NCI-H69 (cell line): ENCODE measurements at regions not wholly inside any gene's neighbourhood (a gene's known extent, or its start where the extent isn't known, plus 50 kb on each side); places are given as distances from the start of the nearest gene placed in this dataset.

Experiments
- DNase-seq: peaks from one replicate; lab custom pipeline; 2025; lab: John Stamatoyannopoulos, UW

GRCh38 chr13:40075281-40075680 is 419.8 kb downstream of the COG6 start:
- no peak for DNase-seq

- no peak for DNase-seq
Observed at GRCh38 chr13:40076765-40077362, 421.4 kb downstream of the COG6 start.

- no peak for DNase-seq
Observed at GRCh38 chr13:40077396-40078027, 422.1 kb downstream of the COG6 start.

GRCh38 chr13:40079721-40080120 is 424.3 kb downstream of the COG6 start:
- DNase-seq = no peak

GRCh38 chr13:40080676-40081075 is 425.2 kb downstream of the COG6 start:
- no peak for DNase-seq

GRCh38 chr13:40082639-40083038 is 427.2 kb downstream of the COG6 start:
- DNase-seq = no peak

- DNase-seq = no peak
Observed at GRCh38 chr13:40083841-40084240, 428.4 kb downstream of the COG6 start.

- no peak for DNase-seq
Observed at GRCh38 chr13:40084934-40085333, 429.5 kb downstream of the COG6 start.

GRCh38 chr13:40087091-40088002 is 431.9 kb downstream of the COG6 start:
- peak; percentile 41 for DNase-seq

GRCh38 chr13:40094056-40094455 is 438.6 kb downstream of the COG6 start:
- DNase-seq = no peak

GRCh38 chr13:40095695-40096356 is 440.4 kb downstream of the COG6 start:
- no peak for DNase-seq

- no peak for DNase-seq
Observed at GRCh38 chr13:40096357-40096901, 441.0 kb downstream of the COG6 start.

- no peak for DNase-seq
Observed at GRCh38 chr13:40098246-40098645, 442.8 kb downstream of the COG6 start.

- no peak for DNase-seq
Observed at GRCh38 chr13:40101708-40102359, 446.4 kb downstream of the COG6 start.

GRCh38 chr13:40102360-40102727 is 446.9 kb downstream of the COG6 start:
- no peak for DNase-seq

GRCh38 chr13:40102854-40103253 is 447.4 kb downstream of the COG6 start:
- DNase-seq = no peak

GRCh38 chr13:40103864-40104263 is 448.4 kb downstream of the COG6 start:
- no peak for DNase-seq

GRCh38 chr13:40105231-40105630 is 449.8 kb downstream of the COG6 start:
- DNase-seq = no peak

- DNase-seq = no peak
Observed at GRCh38 chr13:40109351-40109844, 453.9 kb downstream of the COG6 start.

- no peak for DNase-seq
Observed at GRCh38 chr13:40113643-40114304, 458.3 kb downstream of the COG6 start.

- no peak for DNase-seq
Observed at GRCh38 chr13:40114305-40114896, 458.9 kb downstream of the COG6 start.
